HG03558 (cell line): ENCODE measurements at regions not wholly inside any gene's neighbourhood (a gene's known extent, or its start where the extent isn't known, plus 50 kb on each side); places are given as distances from the start of the nearest gene placed in this dataset.
"Not testable (repeated sequence)": the region's sequence is repeated elsewhere in the genome, so short reads cannot be mapped to it uniquely, and the experiment has no call there.

Experiments
- ATAC-seq: cut with Tn5 transposase; IDR thresholded peaks from one replicate; pipeline ENCODE4 v1.9.1; 2021; ENCODE audit warnings: moderate number of reproducible peaks; ENCODE audit not compliant: unreplicated experiment; ENCODE audit errors: extremely low read depth

- no peak for ATAC-seq
Observed at GRCh38 chr5:57938174-57938557, 455.6 kb upstream of the ACTBL2 start.

GRCh38 chr5:57937501-57938173, 455.0 kb upstream of the ACTBL2 start:
- no peak for ATAC-seq

- no peak for ATAC-seq
Observed at GRCh38 chr5:57937025-57937424, 454.4 kb upstream of the ACTBL2 start.

- no peak for ATAC-seq
Observed at GRCh38 chr5:57932761-57933160, 450.1 kb upstream of the ACTBL2 start.

GRCh38 chr5:57931807-57932206, 449.2 kb upstream of the ACTBL2 start:
- ATAC-seq, result no peak

- no peak for ATAC-seq
Observed at GRCh38 chr5:57931352-57931751, 448.7 kb upstream of the ACTBL2 start.

- ATAC-seq, result no peak
Observed at GRCh38 chr5:57929271-57929670, 446.7 kb upstream of the ACTBL2 start.

- ATAC-seq, result not testable (repeated sequence)
Observed at GRCh38 chr5:57923094-57923493, 440.5 kb upstream of the ACTBL2 start.

GRCh38 chr5:57917004-57917403, 434.4 kb upstream of the ACTBL2 start:
- ATAC-seq, result no peak

GRCh38 chr5:57915536-57915935, 432.9 kb upstream of the ACTBL2 start:
- no peak for ATAC-seq

- ATAC-seq, result no peak
Observed at GRCh38 chr5:57911438-57911837, 428.8 kb upstream of the ACTBL2 start.

- no peak for ATAC-seq
Observed at GRCh38 chr5:57906671-57907070, 424.1 kb upstream of the ACTBL2 start.

- ATAC-seq, result no peak
Observed at GRCh38 chr5:57903458-57903857, 420.8 kb upstream of the ACTBL2 start.

- no peak for ATAC-seq
Observed at GRCh38 chr5:57902095-57902494, 419.5 kb upstream of the ACTBL2 start.

- no peak for ATAC-seq
Observed at GRCh38 chr5:57900381-57900944, 417.9 kb upstream of the ACTBL2 start.

- ATAC-seq, result no peak
Observed at GRCh38 chr5:57896576-57896975, 414.0 kb upstream of the ACTBL2 start.

GRCh38 chr5:57895766-57896165, 413.2 kb upstream of the ACTBL2 start:
- ATAC-seq, result no peak

GRCh38 chr5:57893926-57894325, 411.3 kb upstream of the ACTBL2 start:
- no peak for ATAC-seq

- no peak for ATAC-seq
Observed at GRCh38 chr5:57891443-57891842, 408.8 kb upstream of the ACTBL2 start.

- ATAC-seq, result no peak
Observed at GRCh38 chr5:57889558-57889957, 406.9 kb upstream of the ACTBL2 start.

GRCh38 chr5:57887851-57888621, 405.4 kb upstream of the ACTBL2 start:
- no peak for ATAC-seq
